ENCODE measurements at regions not wholly inside any gene's neighbourhood (a gene's known extent, or its start where the extent isn't known, plus 50 kb on each side); places are given as distances from the start of the nearest gene placed in this dataset.

GRCh38 chr14:75333606-75334548, 55.2 kb downstream of the FOS start:
- peak; percentile 17 to 38 for DNase-seq (ENCODE audit: low read depth in 2 of 2)

GRCh38 chr14:75334549-75335051, 56.0 kb downstream of the FOS start:
- no peak for DNase-seq (ENCODE audit: low read depth in 2 of 2)

GRCh38 chr14:75335571-75335970, 56.9 kb downstream of the FOS start:
- no peak for DNase-seq (ENCODE audit: low read depth in 2 of 2)

GRCh38 chr14:75338398-75338797, 59.8 kb downstream of the FOS start:
- no peak for DNase-seq (ENCODE audit: low read depth in 2 of 2)

GRCh38 chr14:75339059-75339458, 60.4 kb downstream of the FOS start:
- no peak for DNase-seq (ENCODE audit: low read depth in 2 of 2)

GRCh38 chr14:75340921-75341320, 62.3 kb downstream of the FOS start:
- DNase-seq (ENCODE audit: low read depth in 2 of 2): no peak

GRCh38 chr14:75341620-75342019, 63.0 kb downstream of the FOS start:
- no peak for DNase-seq (ENCODE audit: low read depth in 2 of 2)

- no peak for DNase-seq (ENCODE audit: low read depth in 2 of 2)
These were observed 64.4 kb downstream of the FOS start for GRCh38 chr14:75342762-75343599.

GRCh38 chr14:75343911-75344310, 65.3 kb downstream of the FOS start:
- DNase-seq (ENCODE audit: low read depth in 2 of 2): no peak

GRCh38 chr14:75344411-75344810, 65.8 kb downstream of the FOS start:
- DNase-seq (ENCODE audit: low read depth in 2 of 2): no peak

- DNase-seq (ENCODE audit: low read depth in 2 of 2): no peak
These were observed 72.0 kb downstream of the FOS start for GRCh38 chr14:75350505-75351060.

GRCh38 chr14:75359098-75359497, 68.7 kb upstream of the JDP2 start:
- DNase-seq (ENCODE audit: low read depth in 2 of 2): no peak

- DNase-seq (ENCODE audit: low read depth in 2 of 2): no peak
These were observed 66.8 kb upstream of the JDP2 start for GRCh38 chr14:75361041-75361440.

GRCh38 chr14:75361751-75362433, 65.9 kb upstream of the JDP2 start:
- DNase-seq (ENCODE audit: low read depth in 2 of 2): no peak

- DNase-seq (ENCODE audit: low read depth in 2 of 2): no peak
These were observed 64.7 kb upstream of the JDP2 start for GRCh38 chr14:75363130-75363529.

GRCh38 chr14:75363570-75364227, 64.1 kb upstream of the JDP2 start:
- no peak for DNase-seq (ENCODE audit: low read depth in 2 of 2)

GRCh38 chr14:75365116-75365515, 62.7 kb upstream of the JDP2 start:
- no peak for DNase-seq (ENCODE audit: low read depth in 2 of 2)

GRCh38 chr14:75366963-75367362, 60.9 kb upstream of the JDP2 start:
- DNase-seq (ENCODE audit: low read depth in 2 of 2): no peak

- DNase-seq (ENCODE audit: low read depth in 2 of 2): no peak
These were observed 59.5 kb upstream of the JDP2 start for GRCh38 chr14:75368333-75368732.

- DNase-seq (ENCODE audit: low read depth in 2 of 2): no peak
These were observed 58.3 kb upstream of the JDP2 start for GRCh38 chr14:75369506-75369905.

All from stimulated activated CD4-positive, alpha-beta T cell treated with anti-CD3 and anti-CD28 coated beads, Interleukin-1b, Interleukin-23, amount 100 ng/mL, for 4 hours (primary cell).